ENCODE measurements at regions not wholly inside any gene's neighbourhood (a gene's known extent, or its start where the extent isn't known, plus 50 kb on each side); places are given as distances from the start of the nearest gene placed in this dataset.

- TF ChIP-seq CTCF (IDR thresholded peaks at IDR 0.05): no peak
Measured at GRCh38 chr4:13207226-13207625, 276.9 kb downstream of the RAB28 start (continued).

GRCh38 chr4:13203101-13203500, 281.0 kb downstream of the RAB28 start:
- DNase-seq (ENCODE audit: low spot score): no peak
- ChIA-PET CTCF (no interaction called here), POLR2A (no interaction called here)
- Mint-ChIP-seq H3K27ac (no peak overlapping the region), H3K27me3 (ENCODE audit: low read depth) (no peaks in the 10 kb centered on the region), H3K36me3 (no peaks in the 10 kb centered on the region), H3K4me3 (no peak overlapping the region), H3K4me1 (no peaks in the 10 kb centered on the region), H3K9me3 (no peaks in the 10 kb centered on the region)
- no peak for TF ChIP-seq NFE2L1 (CRISPR knock-in tag; IDR thresholded peaks at IDR 0.05)
- TF ChIP-seq ATF6 (CRISPR knock-in tag; IDR thresholded peaks at IDR 0.05): no peak
- TF ChIP-seq ZNF263 (CRISPR knock-in tag; IDR thresholded peaks at IDR 0.05; ENCODE audit: low read depth): no peak
- TF ChIP-seq ZNF138 (CRISPR knock-in tag; conservative IDR thresholded peaks at IDR 0.05): no peak
- no peak for TF ChIP-seq NFYB (CRISPR knock-in tag; conservative IDR thresholded peaks at IDR 0.05; ENCODE audit: low read depth)
- no peak for TF ChIP-seq ZNF396 (CRISPR knock-in tag; IDR thresholded peaks at IDR 0.05; ENCODE audit: borderline replicate concordance)
- no peak for TF ChIP-seq ZNF671 (CRISPR knock-in tag; IDR thresholded peaks at IDR 0.05)
- TF ChIP-seq ERG (CRISPR knock-in tag; IDR thresholded peaks at IDR 0.05): no peak
- no peak for TF ChIP-seq ZNF219 (CRISPR knock-in tag; IDR thresholded peaks at IDR 0.05; ENCODE audit: borderline replicate concordance)
- no peak for TF ChIP-seq ZNF281 (CRISPR knock-in tag; IDR thresholded peaks at IDR 0.05)
- TF ChIP-seq NR3C1 (CRISPR knock-in tag; conservative IDR thresholded peaks at IDR 0.05; ENCODE audit: low read depth): no peak
- no peak for TF ChIP-seq CTCF (IDR thresholded peaks at IDR 0.05)
- no peak for TF ChIP-seq SOX15 (CRISPR knock-in tag; IDR thresholded peaks at IDR 0.05)
- no peak for TF ChIP-seq PRDM15 (CRISPR knock-in tag; IDR thresholded peaks at IDR 0.05)
- no peak for TF ChIP-seq MXD4 (CRISPR knock-in tag; IDR thresholded peaks at IDR 0.05; ENCODE audit: borderline replicate concordance)
- TF ChIP-seq ZBTB43 (CRISPR knock-in tag; IDR thresholded peaks at IDR 0.05): no peak
- no peak for TF ChIP-seq PREB (CRISPR knock-in tag; IDR thresholded peaks at IDR 0.05; ENCODE audit: borderline replicate concordance)
- TF ChIP-seq NFATC4 (CRISPR knock-in tag; IDR thresholded peaks at IDR 0.05): no peak
- no peak for TF ChIP-seq PRRX2 (CRISPR knock-in tag; IDR thresholded peaks at IDR 0.05)
- no peak for ATAC-seq
